Peyer's patch (tissue), 4 donors: ENCODE measurements at regions not wholly inside any gene's neighbourhood (a gene's known extent, or its start where the extent isn't known, plus 50 kb on each side); places are given as distances from the start of the nearest gene placed in this dataset.
"Not testable (repeated sequence)": the region's sequence is repeated elsewhere in the genome, so short reads cannot be mapped to it uniquely, and the experiment has no call there.

Experiments
- DNase-seq, 3 donors: peaks; one replicate each; pipeline ENCODE4 v3.0.0-alpha.2; 2017 to 2019
- H3K27ac ChIP-seq, 4 donors: fragments of 200-600 bp; sonication (generic); one replicate each; pipeline ENCODE4 v1.5.1; 2016 to 2019
- H3K27me3 ChIP-seq, 2 donors: fragments of 200-600 bp; sonication (generic); one replicate each; pipeline ENCODE4 v1.5.1; 2019
- H3K36me3 ChIP-seq, 3 donors: fragments of 200-600 bp; sonication (generic); one replicate each; pipeline ENCODE4 v1.5.1; 2016 to 2019
- H3K4me1 ChIP-seq, 4 donors: fragments of 200-600 bp; sonication (generic); one replicate each; pipeline ENCODE4 v1.5.1; 2016 to 2019
- H3K4me3 ChIP-seq, 4 donors: fragments of 200-600 bp; sonication (generic); 1 replicate in 3 of 4; 2 replicates in 1 of 4; pipeline ENCODE4 v1.5.1; 2016 to 2019; ENCODE audit warnings: mild to moderate bottlenecking in 1 of 4
- H3K9me3 ChIP-seq, 4 donors: fragments of 200-600 bp; sonication (generic); one replicate each; pipeline ENCODE4 v1.5.1; 2016 to 2019; ENCODE audit warnings: mild to moderate bottlenecking in 1 of 4
- CTCF ChIP-seq, 6 experiments: fragments of 450-650 bp in 4 of 6; fragments of 200-600 bp in 2 of 6; sonication (generic) in 1 of 6; IDR thresholded peaks; one replicate each; pipeline ENCODE4 v1.5.1; 2017 to 2019; ENCODE audit warnings: antibody characterized with exemption in 6 of 6, mild to moderate bottlenecking in 3 of 6, moderate library complexity in 1 of 6
- POLR2A ChIP-seq, 2 donors: fragments of 450-650 bp; IDR thresholded peaks; one replicate each; pipeline ENCODE4 v1.5.1; 2017; ENCODE audit warnings: antibody characterized with exemption in 2 of 2, mild to moderate bottlenecking in 2 of 2, moderate library complexity in 2 of 2

GRCh38 chrX:147522981-147523380, 388.7 kb upstream of the FMR1 start:
- Histone ChIP-seq H3K9me3 (no peaks in the 10 kb centered on the region), H3K4me3 (no peak overlapping the region), H3K4me1 (no peaks in the 10 kb centered on the region), H3K36me3 (no peaks in the 10 kb centered on the region), H3K27me3 (no peaks in the 10 kb centered on the region), H3K27ac (no peak overlapping the region)
- no peak for DNase-seq
- TF ChIP-seq POLR2A (IDR thresholded peaks at IDR 0.05) = no peak
- TF ChIP-seq CTCF (IDR thresholded peaks at IDR 0.05) = no peak

DNA sequence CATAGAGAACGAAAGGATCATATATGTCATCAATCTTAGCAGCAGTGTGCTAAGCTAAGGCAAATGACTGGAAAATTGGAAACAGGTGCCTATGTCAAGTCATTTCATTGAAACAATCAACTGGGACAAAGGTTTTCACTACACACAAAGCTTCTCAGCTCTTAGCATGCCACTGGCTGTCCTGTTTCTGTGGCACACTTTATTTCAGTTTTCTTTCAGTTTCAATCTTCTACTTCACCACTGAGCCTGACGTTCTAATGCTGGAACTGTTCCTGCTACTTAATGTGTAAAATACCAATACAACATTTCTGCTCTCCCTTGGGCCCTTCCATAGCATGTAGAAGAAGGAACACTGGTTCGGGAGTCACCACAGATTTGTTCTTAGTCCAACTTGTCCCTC, 378.3 kb upstream of the FMR1 start:
- Histone ChIP-seq H3K27ac (no peak overlapping the region), H3K27me3 (no peaks in the 10 kb centered on the region), H3K4me3 (no peak overlapping the region), H3K9me3 (no peaks in the 10 kb centered on the region), H3K4me1 (no peaks in the 10 kb centered on the region), H3K36me3 (no peaks in the 10 kb centered on the region)
- TF ChIP-seq CTCF (IDR thresholded peaks at IDR 0.05) (no peak), POLR2A (IDR thresholded peaks at IDR 0.05) (no peak)
- DNase-seq = no peak

GRCh38 chrX:147537172-147537571, 374.5 kb upstream of the FMR1 start:
- no peaks in the 10 kb centered on the region for H3K4me1 ChIP-seq
- H3K9me3 ChIP-seq = no peaks in the 10 kb centered on the region
- no peaks in the 10 kb centered on the region for H3K36me3 ChIP-seq
- no peaks in the 10 kb centered on the region for H3K27me3 ChIP-seq
- H3K4me3 ChIP-seq = no peak overlapping the region
- DNase-seq = no peak
- H3K27ac ChIP-seq = no peak overlapping the region
- no peak for TF ChIP-seq POLR2A (IDR thresholded peaks at IDR 0.05)
- no peak for TF ChIP-seq CTCF (IDR thresholded peaks at IDR 0.05)

- not testable (repeated sequence) for H3K36me3 ChIP-seq, H3K9me3 ChIP-seq, H3K4me1 ChIP-seq, DNase-seq, H3K4me3 ChIP-seq, H3K27me3 ChIP-seq, H3K27ac ChIP-seq
These were observed 363.7 kb upstream of the FMR1 start for GRCh38 chrX:147548023-147548422.

- Histone ChIP-seq H3K4me3 (no peak overlapping the region), H3K27me3 (no peaks in the 10 kb centered on the region), H3K36me3 (no peaks in the 10 kb centered on the region), H3K9me3 (no peaks in the 10 kb centered on the region), H3K27ac (no peak overlapping the region), H3K4me1 (no peaks in the 10 kb centered on the region)
- TF ChIP-seq POLR2A (IDR thresholded peaks at IDR 0.05) = no peak
- no peak for TF ChIP-seq CTCF (IDR thresholded peaks at IDR 0.05)
- no peak for DNase-seq
These were observed 361.5 kb upstream of the FMR1 start for GRCh38 chrX:147550217-147550616.

DNA sequence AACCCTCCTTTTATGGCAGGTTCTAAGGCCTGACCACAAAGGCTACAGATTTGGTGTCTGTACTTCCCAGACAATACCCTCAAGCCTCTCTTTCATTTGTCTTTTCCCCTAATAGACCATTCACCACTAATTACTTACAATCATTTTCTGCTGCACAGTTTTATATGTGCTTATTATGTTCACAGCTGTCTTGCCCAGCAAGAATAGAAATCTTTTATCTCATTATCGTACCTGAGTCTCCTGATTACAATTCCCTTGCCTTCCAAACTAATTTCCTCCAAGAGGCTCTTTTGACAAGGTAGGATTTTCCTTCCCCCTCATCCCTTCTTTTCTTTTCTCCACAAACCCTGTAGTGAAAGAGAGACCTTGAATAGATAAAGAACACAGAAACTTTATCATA, 352.5 kb upstream of the FMR1 start:
- Histone ChIP-seq H3K4me3 (no peak overlapping the region), H3K4me1 (no peaks in the 10 kb centered on the region), H3K9me3 (no peaks in the 10 kb centered on the region), H3K36me3 (no peaks in the 10 kb centered on the region), H3K27me3 (no peaks in the 10 kb centered on the region), H3K27ac (no peak overlapping the region)
- no peak for TF ChIP-seq POLR2A (IDR thresholded peaks at IDR 0.05)
- no peak for TF ChIP-seq CTCF (IDR thresholded peaks at IDR 0.05)
- no peak for DNase-seq
